ENCODE measurements at regions not wholly inside any gene's neighbourhood (a gene's known extent, or its start where the extent isn't known, plus 50 kb on each side); places are given as distances from the start of the nearest gene placed in this dataset.

DNA sequence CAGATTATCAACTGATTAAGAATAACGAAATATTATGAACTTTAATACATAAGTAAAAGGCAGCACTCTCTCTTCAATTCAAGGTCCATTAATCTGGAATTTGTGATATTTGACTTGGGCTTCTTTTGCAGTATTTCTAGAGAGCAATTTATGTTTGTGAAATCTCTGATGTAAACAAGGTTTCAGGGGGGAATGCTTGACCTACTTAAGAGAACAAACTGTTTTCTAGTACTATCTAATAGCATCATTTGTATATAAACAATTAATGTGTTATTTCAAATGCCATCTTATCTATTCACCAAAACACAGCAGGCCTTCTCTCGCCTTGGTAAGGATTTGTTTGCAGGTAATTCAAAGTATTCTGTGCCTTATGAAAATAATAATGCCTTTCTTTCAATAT is 103.6 kb upstream of the FST start:
- no peaks in the 10 kb centered on the region for H3K27me3 ChIP-seq
- ATAC-seq (no peak), DNase-seq (no peak), FAIRE-seq (no peak)
- H3K27ac ChIP-seq, result no peak overlapping the region
- H3K4me1 ChIP-seq, result no peaks in the 10 kb centered on the region
- 56 to 71% methylated on average over 2 of the region's 2 CpGs for WGBS, 2 donors
- intact Hi-C loops (cut with DNase I), result no loop called here
- H3K4me3 ChIP-seq, result no peak overlapping the region
- H3K9me3 ChIP-seq, result no peaks in the 10 kb centered on the region
- TF ChIP-seq, protein P1, sequence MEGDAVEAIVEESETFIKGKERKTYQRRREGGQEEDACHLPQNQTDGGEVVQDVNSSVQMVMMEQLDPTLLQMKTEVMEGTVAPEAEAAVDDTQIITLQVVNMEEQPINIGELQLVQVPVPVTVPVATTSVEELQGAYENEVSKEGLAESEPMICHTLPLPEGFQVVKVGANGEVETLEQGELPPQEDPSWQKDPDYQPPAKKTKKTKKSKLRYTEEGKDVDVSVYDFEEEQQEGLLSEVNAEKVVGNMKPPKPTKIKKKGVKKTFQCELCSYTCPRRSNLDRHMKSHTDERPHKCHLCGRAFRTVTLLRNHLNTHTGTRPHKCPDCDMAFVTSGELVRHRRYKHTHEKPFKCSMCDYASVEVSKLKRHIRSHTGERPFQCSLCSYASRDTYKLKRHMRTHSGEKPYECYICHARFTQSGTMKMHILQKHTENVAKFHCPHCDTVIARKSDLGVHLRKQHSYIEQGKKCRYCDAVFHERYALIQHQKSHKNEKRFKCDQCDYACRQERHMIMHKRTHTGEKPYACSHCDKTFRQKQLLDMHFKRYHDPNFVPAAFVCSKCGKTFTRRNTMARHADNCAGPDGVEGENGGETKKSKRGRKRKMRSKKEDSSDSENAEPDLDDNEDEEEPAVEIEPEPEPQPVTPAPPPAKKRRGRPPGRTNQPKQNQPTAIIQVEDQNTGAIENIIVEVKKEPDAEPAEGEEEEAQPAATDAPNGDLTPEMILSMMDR (IDR thresholded peaks at IDR 0.05), result no peak
- H3K36me3 ChIP-seq, result no peaks in the 10 kb centered on the region

DNA sequence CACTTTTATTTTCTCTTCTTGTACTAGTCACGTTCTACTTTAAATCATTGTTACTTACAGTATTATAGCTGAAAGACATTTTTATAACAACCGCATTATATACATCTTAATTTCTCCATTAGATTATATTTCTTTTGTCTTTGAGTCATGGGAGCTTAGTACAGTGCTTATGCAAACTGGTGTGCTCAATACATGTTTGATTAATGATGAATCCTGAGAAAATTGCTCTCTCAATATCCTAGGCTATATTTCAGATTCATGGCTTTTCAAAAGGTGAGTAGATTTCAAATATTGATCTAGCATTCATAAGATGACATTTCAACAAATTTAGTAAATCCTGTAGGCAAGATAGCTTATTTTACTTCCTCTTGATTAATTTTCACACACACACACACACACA is 102.2 kb upstream of the FST start:
- FAIRE-seq (no peak), DNase-seq (no peak), ATAC-seq (no peak)
- TF ChIP-seq, protein P1 (IDR thresholded peaks at IDR 0.05), result no peak
- H3K4me1 ChIP-seq, result no peaks in the 10 kb centered on the region
- WGBS, 2 donors, result 77 to 83% methylated on average over 2 of the region's 2 CpGs
- intact Hi-C loops (cut with DNase I), result no loop called here
- H3K27me3 ChIP-seq, result no peaks in the 10 kb centered on the region
- no peaks in the 10 kb centered on the region for H3K36me3 ChIP-seq
- H3K9me3 ChIP-seq, result no peaks in the 10 kb centered on the region
- H3K27ac ChIP-seq, result no peak overlapping the region
- no peak overlapping the region for H3K4me3 ChIP-seq

DNA sequence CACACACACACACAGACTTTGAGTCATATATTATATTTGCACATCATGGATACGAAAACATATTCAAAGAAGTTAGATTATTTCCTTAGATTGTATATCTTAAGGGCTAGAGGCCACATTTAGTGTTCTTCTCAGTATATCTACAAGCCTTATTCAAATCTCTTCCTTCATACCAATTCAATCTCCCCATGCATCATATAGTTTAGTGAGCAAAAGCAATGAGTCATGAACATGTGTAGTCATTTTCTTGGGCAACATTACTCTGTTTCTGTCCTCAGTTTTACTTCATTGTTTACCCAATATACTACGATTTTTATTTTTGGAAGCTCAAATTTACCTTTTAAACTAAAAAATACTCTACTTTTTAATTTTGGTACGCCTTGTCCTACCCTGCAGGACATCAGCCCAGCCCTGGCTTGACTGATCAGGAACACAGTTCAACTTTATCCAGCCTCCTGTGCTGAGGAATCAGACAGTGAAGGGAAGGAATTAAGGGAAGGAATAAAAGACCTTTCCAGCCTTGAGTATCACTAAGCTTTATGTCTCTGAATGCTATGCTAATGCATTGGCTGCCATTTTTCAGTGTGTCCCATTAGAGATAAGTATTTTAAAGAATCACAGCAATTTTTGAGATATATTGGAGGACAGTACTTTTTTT is 101.7 kb upstream of the FST start:
- FAIRE-seq (no peak), DNase-seq (no peak), ATAC-seq (no peak)
- H3K27me3 ChIP-seq, result no peaks in the 10 kb centered on the region
- H3K36me3 ChIP-seq, result no peaks in the 10 kb centered on the region
- TF ChIP-seq, protein P1 (IDR thresholded peaks at IDR 0.05), result no peak
- no peak overlapping the region for H3K27ac ChIP-seq
- intact Hi-C loops (cut with DNase I), result no loop called here
- WGBS, 2 donors, result 73 to 75% methylated on average over 3 of the region's 3 CpGs
- no peak overlapping the region for H3K4me3 ChIP-seq
- no peaks in the 10 kb centered on the region for H3K9me3 ChIP-seq
- H3K4me1 ChIP-seq, result no peaks in the 10 kb centered on the region

DNA sequence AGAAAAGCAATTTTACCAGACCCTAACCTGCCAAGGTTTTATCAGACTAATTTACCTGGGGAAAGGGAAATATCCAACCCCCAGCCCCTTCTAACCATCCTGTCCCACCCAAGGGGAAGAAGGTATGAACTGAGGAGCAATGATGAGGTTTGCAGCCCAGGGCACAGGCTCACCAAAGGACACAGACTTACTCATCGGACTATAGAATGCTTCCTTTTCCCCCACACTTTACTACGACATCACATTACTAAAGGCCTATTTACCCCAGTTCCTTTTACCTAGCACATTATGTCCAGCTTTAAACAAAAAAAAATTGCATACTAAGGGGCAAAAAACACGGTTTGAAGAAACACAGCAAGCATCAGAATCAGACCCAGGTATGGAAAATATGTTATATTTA is 94.1 kb upstream of the FST start:
- Histone ChIP-seq H3K27ac (no peak overlapping the region), H3K4me1 (no peaks in the 10 kb centered on the region), H3K27me3 (no peaks in the 10 kb centered on the region), H3K4me3 (no peak overlapping the region), H3K9me3 (no peaks in the 10 kb centered on the region), H3K36me3 (no peaks in the 10 kb centered on the region)
- TF ChIP-seq, protein P1 (IDR thresholded peaks at IDR 0.05), result no peak
- DNase-seq (no peak), ATAC-seq (no peak), FAIRE-seq (no peak)
- intact Hi-C loops (cut with DNase I), result no loop called here
- WGBS, 2 donors, result 57 to 63% methylated on average over 3 of the region's 3 CpGs

DNA sequence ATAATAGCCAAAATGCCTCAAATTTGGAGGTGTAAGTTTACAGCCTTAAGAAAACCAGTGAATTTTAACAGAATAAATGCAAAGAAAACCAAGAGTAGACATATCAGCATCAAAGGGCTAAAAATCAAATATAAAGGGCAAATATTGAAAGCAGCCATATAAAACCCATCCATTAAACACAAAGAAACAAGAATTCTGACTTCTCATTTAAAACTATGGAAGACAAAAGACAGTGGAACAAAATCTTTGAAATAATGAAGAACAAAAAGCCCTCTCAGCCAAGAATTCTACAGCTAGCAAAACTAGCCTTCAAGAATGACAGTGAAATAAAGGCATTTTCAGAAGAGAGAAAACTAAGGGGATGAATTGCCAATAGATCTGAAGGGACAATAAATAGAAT is 91.3 kb upstream of the FST start:
- Histone ChIP-seq H3K9me3 (no peaks in the 10 kb centered on the region), H3K4me3 (no peak overlapping the region), H3K27ac (no peak overlapping the region), H3K36me3 (no peaks in the 10 kb centered on the region), H3K27me3 (no peaks in the 10 kb centered on the region), H3K4me1 (no peaks in the 10 kb centered on the region)
- DNase-seq (no peak), FAIRE-seq (no peak), ATAC-seq (no peak)
- TF ChIP-seq, protein P1 (IDR thresholded peaks at IDR 0.05), result no peak
- intact Hi-C loops (cut with DNase I), result no loop called here
